ENCODE measurements at regions not wholly inside any gene's neighbourhood (a gene's known extent, or its start where the extent isn't known, plus 50 kb on each side); places are given as distances from the start of the nearest gene placed in this dataset.

DNA sequence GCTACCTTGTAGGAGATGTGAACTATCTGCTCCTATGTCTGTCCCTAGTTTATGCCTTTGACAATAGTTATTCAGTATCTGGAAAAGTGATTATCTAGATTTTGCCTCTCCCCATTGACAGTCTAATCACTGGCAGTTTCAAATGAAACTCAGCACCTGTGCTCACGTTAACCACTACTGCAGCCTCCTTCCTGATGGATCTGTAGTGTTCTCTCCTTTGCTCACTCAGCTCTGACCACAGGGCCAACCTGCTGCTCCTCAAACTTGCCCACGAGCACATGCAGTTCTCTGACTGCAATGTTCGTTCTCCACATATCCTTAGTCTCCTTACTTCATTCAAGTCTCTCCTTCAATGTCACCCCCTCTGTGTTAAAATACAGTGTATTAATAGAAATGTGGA is 230.1 kb downstream of the NHLRC3 start:
- TF ChIP-seq, protein P1, sequence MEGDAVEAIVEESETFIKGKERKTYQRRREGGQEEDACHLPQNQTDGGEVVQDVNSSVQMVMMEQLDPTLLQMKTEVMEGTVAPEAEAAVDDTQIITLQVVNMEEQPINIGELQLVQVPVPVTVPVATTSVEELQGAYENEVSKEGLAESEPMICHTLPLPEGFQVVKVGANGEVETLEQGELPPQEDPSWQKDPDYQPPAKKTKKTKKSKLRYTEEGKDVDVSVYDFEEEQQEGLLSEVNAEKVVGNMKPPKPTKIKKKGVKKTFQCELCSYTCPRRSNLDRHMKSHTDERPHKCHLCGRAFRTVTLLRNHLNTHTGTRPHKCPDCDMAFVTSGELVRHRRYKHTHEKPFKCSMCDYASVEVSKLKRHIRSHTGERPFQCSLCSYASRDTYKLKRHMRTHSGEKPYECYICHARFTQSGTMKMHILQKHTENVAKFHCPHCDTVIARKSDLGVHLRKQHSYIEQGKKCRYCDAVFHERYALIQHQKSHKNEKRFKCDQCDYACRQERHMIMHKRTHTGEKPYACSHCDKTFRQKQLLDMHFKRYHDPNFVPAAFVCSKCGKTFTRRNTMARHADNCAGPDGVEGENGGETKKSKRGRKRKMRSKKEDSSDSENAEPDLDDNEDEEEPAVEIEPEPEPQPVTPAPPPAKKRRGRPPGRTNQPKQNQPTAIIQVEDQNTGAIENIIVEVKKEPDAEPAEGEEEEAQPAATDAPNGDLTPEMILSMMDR (conservative IDR thresholded peaks at IDR 0.05 in 1 of 2, IDR thresholded peaks at IDR 0.05 in 1 of 2; ENCODE audit: extremely low read depth in 1 of 2, insufficient read depth in 1 of 2, low read depth in 1 of 2, low read length in 2 of 2) = no peak
- TF ChIP-seq EZH2 (IDR thresholded peaks at IDR 0.05; ENCODE audit: borderline replicate concordance, low read length) = no peak
